ENCODE measurements at regions not wholly inside any gene's neighbourhood (a gene's known extent, or its start where the extent isn't known, plus 50 kb on each side); places are given as distances from the start of the nearest gene placed in this dataset.
A peak's percentile ranks its signal among the peaks of the same experiment; 100 is the strongest.
"Not testable (repeated sequence)": the region's sequence is repeated elsewhere in the genome, so short reads cannot be mapped to it uniquely, and the experiment has no call there.

DNA sequence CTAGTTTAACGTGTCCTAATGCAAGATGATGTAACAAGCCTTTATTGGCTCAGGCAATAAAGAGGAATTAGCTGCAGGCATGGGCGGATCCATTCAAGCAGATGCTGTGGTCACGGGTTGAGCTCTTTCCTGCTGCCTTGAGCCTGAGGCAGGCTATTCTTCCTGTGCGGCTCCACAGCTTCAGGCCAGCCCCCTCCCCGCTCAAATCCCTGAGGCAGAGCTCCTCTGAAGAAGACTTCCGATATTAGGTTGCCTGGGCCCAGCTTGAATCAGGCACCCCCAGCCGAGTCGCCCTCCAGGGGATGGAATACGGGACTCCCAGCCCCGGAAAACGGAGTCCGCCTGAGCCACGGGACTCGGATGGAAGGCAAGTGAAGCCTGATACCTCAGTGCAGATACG lies 95.0 kb upstream of the RUFY1 start:
- no peak for DNase-seq

DNA sequence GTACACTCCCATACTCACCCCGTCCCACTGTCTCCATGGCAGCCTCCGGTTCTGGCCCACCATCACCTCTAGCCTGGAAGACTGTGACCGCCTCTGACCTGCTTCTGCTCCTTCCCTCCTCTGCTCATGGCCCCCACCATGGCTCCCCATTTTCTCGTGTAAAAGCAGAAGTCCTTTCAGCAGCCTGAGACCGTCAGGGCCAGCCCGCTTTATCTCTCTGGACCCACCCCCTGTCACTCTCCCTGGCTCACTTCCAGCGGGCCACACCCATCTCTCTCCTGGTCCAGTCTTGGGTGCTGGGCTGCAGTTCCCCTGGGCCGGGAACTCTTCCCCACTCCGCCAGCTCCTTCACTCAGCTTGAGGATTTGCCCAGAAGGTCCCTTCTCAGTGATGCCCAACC lies 96.0 kb upstream of the RUFY1 start:
- DNase-seq, result no peak

- no peak for DNase-seq
Observed at GRCh38 chr5:179453616-179454015, 96.7 kb upstream of the RUFY1 start.

- no peak for DNase-seq
Observed at GRCh38 chr5:179452356-179453230, 97.8 kb upstream of the RUFY1 start.

DNA sequence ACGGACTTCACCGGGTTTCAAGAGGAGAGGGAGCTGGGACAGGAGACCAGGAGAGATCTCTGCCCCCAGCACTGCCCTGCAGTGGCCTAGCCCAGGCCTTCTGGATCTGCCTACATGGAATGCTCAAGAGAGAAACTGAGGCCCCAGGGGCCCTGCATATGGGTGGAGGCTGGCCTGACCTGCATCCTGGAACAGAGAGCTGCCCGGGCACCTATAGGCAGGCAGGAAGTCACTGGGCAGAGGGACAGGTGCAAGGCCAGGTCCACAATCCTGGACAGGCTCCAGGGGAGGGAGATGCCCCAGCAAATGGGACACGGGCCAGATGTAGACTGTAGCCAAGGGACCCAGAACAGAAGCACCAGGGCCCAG lies 98.5 kb upstream of the RUFY1 start:
- DNase-seq, result no peak

DNA sequence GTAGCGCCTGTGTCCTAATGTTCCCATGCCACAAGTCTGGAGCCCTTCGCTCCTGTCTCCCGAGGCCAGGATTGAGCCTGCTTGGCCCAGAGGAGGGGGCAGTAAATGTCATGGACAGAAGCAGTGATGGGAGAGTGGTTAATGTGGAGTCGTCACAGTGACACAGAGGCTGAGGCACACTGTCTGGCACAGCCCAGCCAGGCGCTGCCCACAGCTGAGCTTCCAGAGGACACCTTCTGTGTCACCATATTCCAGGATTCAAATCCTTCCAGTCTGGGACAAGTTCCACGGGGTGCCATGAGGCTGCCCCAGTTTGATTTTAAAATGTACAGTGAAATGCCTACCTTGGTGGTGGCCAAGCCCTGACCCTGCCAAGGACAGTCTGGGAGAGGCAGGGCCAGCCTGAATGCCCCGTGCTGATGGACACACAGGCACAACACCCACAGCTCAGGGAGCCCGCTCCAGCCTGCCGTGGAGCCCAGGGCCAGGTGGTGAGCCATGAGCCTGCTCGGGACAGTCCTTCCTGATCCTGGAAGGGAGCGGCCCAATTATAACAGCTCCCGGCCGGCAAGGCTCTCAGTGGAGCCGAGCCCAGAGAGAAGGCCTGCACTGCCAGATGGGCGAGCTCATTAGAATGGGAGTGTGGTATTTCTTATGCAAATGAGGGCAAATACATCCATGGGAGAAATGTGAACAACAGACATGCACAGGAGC lies 99.1 kb upstream of the RUFY1 start:
- DNase-seq, result peak; percentile 8

DNA sequence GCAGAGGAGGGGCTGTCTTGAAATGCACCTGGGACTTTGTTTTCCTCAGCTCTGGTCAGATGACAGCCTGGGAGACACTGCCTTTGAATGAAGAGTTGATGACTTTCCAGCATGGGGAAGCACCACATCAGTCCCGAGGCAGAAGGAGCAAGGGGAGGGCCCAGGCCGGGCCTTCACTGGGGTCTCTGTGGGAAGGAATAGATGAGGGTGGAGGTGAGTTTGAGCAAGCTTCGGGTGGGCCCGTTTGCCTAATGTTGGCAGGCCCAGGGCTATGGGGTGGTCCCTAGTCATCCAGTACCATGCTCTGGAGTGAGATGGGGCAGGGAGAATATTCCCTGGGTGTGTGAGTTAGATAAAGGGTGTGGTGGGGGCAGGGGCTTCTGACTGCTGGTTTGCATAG lies 100.4 kb upstream of the RUFY1 start:
- not testable (repeated sequence) for DNase-seq

DNA sequence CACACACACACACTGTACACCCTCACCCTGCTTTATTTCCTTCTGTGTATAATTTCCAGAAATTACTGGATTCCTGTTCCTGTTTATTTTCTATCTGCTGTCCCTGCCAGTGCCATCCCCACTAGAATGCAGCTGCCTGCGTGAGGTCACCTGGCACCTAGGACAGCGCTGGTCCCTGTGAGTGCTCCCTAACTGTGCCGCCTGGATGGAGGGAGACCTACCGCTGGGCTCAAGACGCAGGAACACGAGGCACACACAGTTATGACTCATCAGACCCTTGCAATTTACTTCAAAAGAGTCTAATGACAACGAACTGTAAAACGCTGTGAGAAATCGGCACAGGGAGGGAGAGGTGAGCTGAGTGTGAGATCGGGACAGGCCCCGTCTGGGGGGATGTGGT lies 102.1 kb upstream of the RUFY1 start:
- not testable (repeated sequence) for DNase-seq

- not testable (repeated sequence) for DNase-seq
Observed at GRCh38 chr5:179442289-179442688, 97.0 kb upstream of the ADAMTS2 start.

GRCh38 chr5:179439181-179439985 lies 94.1 kb upstream of the ADAMTS2 start:
- DNase-seq, result no peak

DNA sequence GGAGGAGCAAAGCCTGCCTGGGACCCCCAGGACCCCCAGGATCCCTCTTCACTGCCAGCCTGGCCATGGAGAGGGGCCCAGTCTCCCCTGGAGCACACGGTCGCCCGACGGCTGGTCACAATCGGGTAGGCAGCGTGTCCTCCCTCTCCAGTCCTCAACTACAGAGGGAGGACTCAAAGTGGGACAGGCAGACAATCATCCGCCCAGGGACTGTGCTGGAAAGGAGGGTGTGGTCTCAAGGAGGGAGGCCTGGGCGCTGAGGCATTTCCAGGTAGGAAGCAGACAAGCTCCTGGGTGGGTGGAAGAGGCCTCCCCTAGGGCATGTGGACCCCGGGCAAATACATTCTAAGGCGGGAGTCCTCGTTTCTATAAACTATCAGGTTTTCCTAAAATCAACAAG lies 93.2 kb upstream of the ADAMTS2 start:
- no peak for DNase-seq

DNA sequence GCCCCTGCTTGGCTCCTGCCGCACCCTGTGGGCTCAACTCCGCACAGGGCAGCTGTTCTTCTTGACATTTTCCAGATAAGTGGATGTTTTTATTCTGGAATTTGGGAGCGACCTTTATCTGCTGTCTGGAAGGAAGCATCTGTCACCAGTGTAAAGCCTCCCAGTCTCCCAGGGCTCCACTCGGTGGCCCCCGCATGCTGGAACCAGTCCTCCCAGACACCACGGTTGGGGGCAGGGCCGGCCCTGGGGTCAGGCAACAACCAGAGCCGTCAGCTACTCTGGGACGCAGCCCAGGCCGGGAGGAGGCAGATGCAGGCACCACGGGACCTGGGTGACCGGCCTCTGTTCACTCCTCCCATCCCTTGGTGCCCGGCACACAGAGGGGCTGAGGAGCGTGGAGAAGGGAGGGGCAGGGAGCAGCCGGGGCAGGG lies 92.8 kb upstream of the ADAMTS2 start:
- DNase-seq, result no peak

GRCh38 chr5:179437341-179438001 lies 92.2 kb upstream of the ADAMTS2 start:
- DNase-seq, result no peak

- no peak for DNase-seq
Observed at GRCh38 chr5:179436321-179437122, 91.3 kb upstream of the ADAMTS2 start.

- no peak for DNase-seq
Observed at GRCh38 chr5:179435731-179436315, 90.6 kb upstream of the ADAMTS2 start.

- no peak for DNase-seq
Observed at GRCh38 chr5:179435181-179435580, 89.9 kb upstream of the ADAMTS2 start.

- DNase-seq, result no peak
Observed at GRCh38 chr5:179432547-179432946, 87.3 kb upstream of the ADAMTS2 start.

DNA sequence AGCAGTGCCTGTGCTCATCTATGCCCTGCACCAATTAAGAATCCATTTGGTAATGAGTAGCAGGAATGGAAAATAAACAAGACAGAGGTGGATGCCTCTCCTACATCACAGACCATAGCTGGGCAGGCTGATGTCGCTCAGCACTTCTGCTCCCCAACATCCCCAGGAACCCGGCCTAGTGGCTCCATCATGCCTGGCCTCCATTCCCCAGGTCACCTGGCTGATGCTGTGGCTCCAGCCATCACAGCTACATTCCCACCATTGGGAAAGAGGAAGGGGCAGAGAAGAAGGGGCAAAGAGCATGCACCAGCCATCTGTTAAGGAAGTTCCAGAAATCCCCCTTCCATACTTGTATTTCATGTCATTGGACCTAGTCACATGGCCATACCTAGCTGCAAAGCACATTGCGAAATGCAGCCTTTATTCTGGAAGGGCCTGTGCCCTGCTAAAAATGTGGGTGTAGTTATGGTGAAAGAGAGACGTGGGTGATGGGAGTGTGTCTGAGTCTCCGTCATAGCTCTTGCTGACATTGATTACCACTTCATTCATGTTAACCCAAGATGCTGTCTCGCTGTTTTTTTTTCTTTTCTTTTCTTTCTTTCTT lies 86.1 kb upstream of the ADAMTS2 start:
- no peak for DNase-seq

- no peak for DNase-seq
Observed at GRCh38 chr5:179430193-179431175, 85.2 kb upstream of the ADAMTS2 start.
